ENCODE measurements at regions not wholly inside any gene's neighbourhood (a gene's known extent, or its start where the extent isn't known, plus 50 kb on each side); places are given as distances from the start of the nearest gene placed in this dataset.

- no peak overlapping the region for H3K4me3 ChIP-seq (ENCODE audit: control insufficient read depth in 1 of 2, extremely low read depth in 1 of 2, low read length in 1 of 2)
- no peaks in the 10 kb centered on the region for H3K9me3 ChIP-seq
- no peaks in the 10 kb centered on the region for H3K36me3 ChIP-seq (ENCODE audit: control insufficient read depth in 2 of 2, extremely low read depth in 1 of 2, insufficient read depth in 1 of 2, low read length in 1 of 2)
- no peaks in the 10 kb centered on the region for H3K27me3 Mint-ChIP-seq
- no peak overlapping the region for H3K27ac Mint-ChIP-seq
- no peak for DNase-seq
- CTCF ChIA-PET = no interaction called here
- H3K4me1 ChIP-seq (ENCODE audit: control insufficient read depth in 1 of 2, extremely low read depth in 1 of 2, insufficient read depth in 2 of 2, low read length in 2 of 2) = no peaks in the 10 kb centered on the region
- H3K36me3 Mint-ChIP-seq = no peaks in the 10 kb centered on the region
- no peaks in the 10 kb centered on the region for H3K4me1 Mint-ChIP-seq
- H3K27me3 ChIP-seq (replicated peaks in 1 of 2; ENCODE audit: control insufficient read depth in 2 of 2, extremely low read depth in 1 of 2, insufficient read depth in 2 of 2, low read length in 1 of 2) = peaks cover 0 to 6% of the 10 kb centered on the region in 2 experiments
- no peak overlapping the region for H3K4me3 Mint-ChIP-seq
- POLR2A ChIA-PET = no interaction called here
- H3K9me3 Mint-ChIP-seq = peaks cover 4 to 16% (median 12%) of the 10 kb centered on the region in 3 donors
- no peak for ATAC-seq (replicated peaks in 1 of 4)
- H3K27ac ChIP-seq (ENCODE audit: low read length) = no peak overlapping the region
These were observed 576.9 kb downstream of the CMPK2 start for GRCh38 chr2:6288791-6289190.

GRCh38 chr2:6290217-6291015, 575.3 kb downstream of the CMPK2 start:
- peaks cover 0 to 6% of the 10 kb centered on the region in 2 experiments for H3K27me3 ChIP-seq (replicated peaks in 1 of 2; ENCODE audit: control insufficient read depth in 2 of 2, extremely low read depth in 1 of 2, insufficient read depth in 2 of 2, low read length in 1 of 2)
- ATAC-seq (replicated peaks in 1 of 4) = no peak
- no peak overlapping the region for H3K4me3 Mint-ChIP-seq
- H3K36me3 Mint-ChIP-seq = no peaks in the 10 kb centered on the region
- no peak overlapping the region for H3K27ac Mint-ChIP-seq
- no peaks in the 10 kb centered on the region for H3K9me3 ChIP-seq
- no peaks in the 10 kb centered on the region for H3K4me1 Mint-ChIP-seq
- H3K4me1 ChIP-seq (ENCODE audit: control insufficient read depth in 1 of 2, extremely low read depth in 1 of 2, insufficient read depth in 2 of 2, low read length in 2 of 2) = no peaks in the 10 kb centered on the region
- H3K36me3 ChIP-seq (ENCODE audit: control insufficient read depth in 2 of 2, extremely low read depth in 1 of 2, insufficient read depth in 1 of 2, low read length in 1 of 2) = no peaks in the 10 kb centered on the region
- H3K9me3 Mint-ChIP-seq = peaks cover 4 to 16% (median 15%) of the 10 kb centered on the region in 3 donors
- no peak overlapping the region for H3K4me3 ChIP-seq (ENCODE audit: control insufficient read depth in 1 of 2, extremely low read depth in 1 of 2, low read length in 1 of 2)
- WGBS (ENCODE audit: insufficient coverage) = 79% methylated on average over 8 of the region's 9 CpGs
- H3K27ac ChIP-seq (ENCODE audit: low read length) = no peak overlapping the region
- ChIA-PET POLR2A (interaction anchor here in 1 of 2 donors (0.6 kb wide), 1 partner anchor 1784 kb away, joined by 3 read pairs; no protein-coding TSS in a partner anchor), CTCF (no interaction called here)
- no peaks in the 10 kb centered on the region for H3K27me3 Mint-ChIP-seq
- no peak for DNase-seq

DNA sequence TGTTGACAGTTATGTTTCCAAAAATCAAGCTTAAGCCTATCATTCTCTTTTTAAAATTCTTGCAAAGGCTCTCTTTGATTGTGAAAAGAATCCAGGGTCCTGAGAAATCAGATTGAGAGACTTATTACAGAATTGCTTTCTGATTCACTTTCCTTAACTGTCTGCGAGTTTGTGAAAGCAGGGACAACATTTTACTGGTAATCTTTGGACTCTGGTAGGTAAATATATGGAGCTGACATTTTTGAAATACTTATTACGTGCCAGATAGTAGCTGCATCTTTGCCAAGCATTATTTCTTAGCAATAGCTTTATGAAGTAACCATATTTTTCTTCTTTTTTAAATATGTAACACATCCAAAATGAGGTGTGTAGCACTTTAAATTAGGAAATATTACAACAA, 570.9 kb downstream of the CMPK2 start:
- no CpG with 5 or more reads among the region's 2 CpGs for WGBS (ENCODE audit: insufficient coverage)
- no peaks in the 10 kb centered on the region for H3K36me3 Mint-ChIP-seq
- Histone ChIP-seq H3K9me3 (no peaks in the 10 kb centered on the region), H3K4me3 (ENCODE audit: control insufficient read depth in 1 of 2, extremely low read depth in 1 of 2, low read length in 1 of 2) (no peak overlapping the region), H3K36me3 (ENCODE audit: control insufficient read depth in 2 of 2, extremely low read depth in 1 of 2, insufficient read depth in 1 of 2, low read length in 1 of 2) (no peaks in the 10 kb centered on the region), H3K4me1 (ENCODE audit: control insufficient read depth in 1 of 2, extremely low read depth in 1 of 2, insufficient read depth in 2 of 2, low read length in 2 of 2) (no peaks in the 10 kb centered on the region), H3K27me3 (replicated peaks in 1 of 2; ENCODE audit: control insufficient read depth in 2 of 2, extremely low read depth in 1 of 2, insufficient read depth in 2 of 2, low read length in 1 of 2) (peaks cover 0 to 6% of the 10 kb centered on the region in 2 experiments), H3K27ac (ENCODE audit: low read length) (no peak overlapping the region)
- no peak overlapping the region for H3K4me3 Mint-ChIP-seq
- H3K4me1 Mint-ChIP-seq = no peaks in the 10 kb centered on the region
- H3K9me3 Mint-ChIP-seq = peaks cover 4 to 20% (median 15%) of the 10 kb centered on the region in 3 donors
- no peak overlapping the region for H3K27ac Mint-ChIP-seq
- POLR2A ChIA-PET = no interaction called here
- H3K27me3 Mint-ChIP-seq = no peaks in the 10 kb centered on the region
- ATAC-seq (replicated peaks in 1 of 4) (no peak), DNase-seq (no peak)
- CTCF ChIA-PET = no interaction called here

DNA sequence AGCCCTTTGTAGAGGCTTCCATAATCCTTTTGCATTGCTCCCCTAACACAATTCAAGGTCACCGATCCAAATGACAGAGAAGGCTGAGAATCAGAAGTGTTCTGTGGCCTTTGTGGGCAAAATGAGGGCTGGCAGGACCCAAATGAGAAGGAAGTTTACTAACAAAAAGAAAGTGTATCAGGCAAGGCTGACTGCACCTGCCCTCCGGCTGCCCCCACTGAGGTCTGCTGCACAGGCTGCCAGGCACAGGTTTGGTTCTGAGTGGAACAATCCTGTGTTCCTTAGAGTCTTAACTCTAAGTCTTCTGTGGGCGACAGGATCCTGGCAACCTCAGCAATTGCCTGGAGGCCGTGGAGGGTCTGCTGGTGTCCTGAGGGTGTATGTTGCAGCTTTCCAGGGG, 568.5 kb downstream of the CMPK2 start:
- Mint-ChIP-seq H3K4me1 (no peaks in the 10 kb centered on the region), H3K27me3 (no peaks in the 10 kb centered on the region), H3K27ac (no peak overlapping the region), H3K9me3 (peaks cover 4 to 6% (median 5%) of the 10 kb centered on the region in 3 donors), H3K36me3 (no peaks in the 10 kb centered on the region), H3K4me3 (no peak overlapping the region)
- H3K9me3 ChIP-seq = no peaks in the 10 kb centered on the region
- POLR2A ChIA-PET = no interaction called here
- H3K27ac ChIP-seq (ENCODE audit: low read length) = no peak overlapping the region
- H3K36me3 ChIP-seq (ENCODE audit: control insufficient read depth in 2 of 2, extremely low read depth in 1 of 2, insufficient read depth in 1 of 2, low read length in 1 of 2) = no peaks in the 10 kb centered on the region
- CTCF ChIA-PET = no interaction called here
- H3K4me3 ChIP-seq (ENCODE audit: control insufficient read depth in 1 of 2, extremely low read depth in 1 of 2, low read length in 1 of 2) = no peak overlapping the region
- no peak for ATAC-seq (replicated peaks in 1 of 4)
- WGBS (ENCODE audit: insufficient coverage) = 89% methylated on average over 3 of the region's 4 CpGs
- H3K27me3 ChIP-seq (replicated peaks in 1 of 2; ENCODE audit: control insufficient read depth in 2 of 2, extremely low read depth in 1 of 2, insufficient read depth in 2 of 2, low read length in 1 of 2) = no peaks in the 10 kb centered on the region
- no peak for DNase-seq
- no peaks in the 10 kb centered on the region for H3K4me1 ChIP-seq (ENCODE audit: control insufficient read depth in 1 of 2, extremely low read depth in 1 of 2, insufficient read depth in 2 of 2, low read length in 2 of 2)

- no peaks in the 10 kb centered on the region for H3K27me3 Mint-ChIP-seq
- CTCF ChIA-PET = interaction anchor here in 1 of 2 donors (1.2 kb wide), 1 partner anchor 9 kb away, joined by 3 read pairs; no protein-coding TSS in a partner anchor
- POLR2A ChIA-PET = no interaction called here
- Histone ChIP-seq H3K36me3 (ENCODE audit: control insufficient read depth in 2 of 2, extremely low read depth in 1 of 2, insufficient read depth in 1 of 2, low read length in 1 of 2) (no peaks in the 10 kb centered on the region), H3K27me3 (replicated peaks in 1 of 2; ENCODE audit: control insufficient read depth in 2 of 2, extremely low read depth in 1 of 2, insufficient read depth in 2 of 2, low read length in 1 of 2) (no peaks in the 10 kb centered on the region), H3K27ac (ENCODE audit: low read length) (no peak overlapping the region), H3K4me1 (ENCODE audit: control insufficient read depth in 1 of 2, extremely low read depth in 1 of 2, insufficient read depth in 2 of 2, low read length in 2 of 2) (no peaks in the 10 kb centered on the region), H3K9me3 (no peaks in the 10 kb centered on the region), H3K4me3 (ENCODE audit: control insufficient read depth in 1 of 2, extremely low read depth in 1 of 2, low read length in 1 of 2) (no peak overlapping the region)
- peaks cover 0 to 5% (median 4%) of the 10 kb centered on the region in 3 donors for H3K9me3 Mint-ChIP-seq
- DNase-seq = no peak
- 87% methylated on average over 2 of the region's 2 CpGs for WGBS (ENCODE audit: insufficient coverage)
- ATAC-seq (replicated peaks in 1 of 4) = no peak
- H3K36me3 Mint-ChIP-seq = no peaks in the 10 kb centered on the region
- H3K4me3 Mint-ChIP-seq = no peak overlapping the region
- H3K4me1 Mint-ChIP-seq = no peaks in the 10 kb centered on the region
- H3K27ac Mint-ChIP-seq = no peak overlapping the region
These were observed 564.3 kb downstream of the CMPK2 start for GRCh38 chr2:6301426-6301825.

GRCh38 chr2:6308986-6309385, 556.7 kb downstream of the CMPK2 start:
- Mint-ChIP-seq H3K9me3 (peaks cover 0 to 11% (median 4%) of the 10 kb centered on the region in 3 donors), H3K27ac (no peak overlapping the region), H3K36me3 (no peaks in the 10 kb centered on the region), H3K4me3 (no peak overlapping the region), H3K27me3 (no peaks in the 10 kb centered on the region), H3K4me1 (no peaks in the 10 kb centered on the region)
- 62% methylated on average over 2 of the region's 2 CpGs for whole genome bisulfite sequencing (ENCODE audit: insufficient coverage)
- no peaks in the 10 kb centered on the region for H3K9me3 ChIP-seq
- H3K27ac ChIP-seq (ENCODE audit: low read length) = no peak overlapping the region
- H3K4me3 ChIP-seq (ENCODE audit: control insufficient read depth in 1 of 2, extremely low read depth in 1 of 2, low read length in 1 of 2) = no peak overlapping the region
- ATAC-seq (replicated peaks in 1 of 4) (no peak), DNase-seq (no peak)
- H3K4me1 ChIP-seq (ENCODE audit: control insufficient read depth in 1 of 2, extremely low read depth in 1 of 2, insufficient read depth in 2 of 2, low read length in 2 of 2) = no peaks in the 10 kb centered on the region
- ChIA-PET CTCF (no interaction called here), POLR2A (no interaction called here)
- no peaks in the 10 kb centered on the region for H3K27me3 ChIP-seq (replicated peaks in 1 of 2; ENCODE audit: control insufficient read depth in 2 of 2, extremely low read depth in 1 of 2, insufficient read depth in 2 of 2, low read length in 1 of 2)
- H3K36me3 ChIP-seq (ENCODE audit: control insufficient read depth in 2 of 2, extremely low read depth in 1 of 2, insufficient read depth in 1 of 2, low read length in 1 of 2) = no peaks in the 10 kb centered on the region
